Endothelial cell of umbilical vein (primary cell): ENCODE measurements at regions not wholly inside any gene's neighbourhood (a gene's known extent, or its start where the extent isn't known, plus 50 kb on each side); places are given as distances from the start of the nearest gene placed in this dataset.

Experiments used
- BruUV-seq: library from RNA; stranded (reverse); fragments of 400-500 nt; replicated peaks from 2 replicates; lab custom pipeline; 2021; lab: Mats Ljungman, UMichigan
- CTCF ChIA-PET: fragments of 300-600, 350-600 bp; sonication (Branson Sonifier 250); formaldehyde crosslinking; loops from one replicate; lab custom pipeline; 2021; ENCODE audit warnings: antibody characterized with exemption, inconsistent platforms; lab: Charles Lee
- POLR2A ChIA-PET: fragments of 300-600, 350-600 bp; sonication (Branson Sonifier 250); formaldehyde crosslinking; loops from one replicate; lab custom pipeline; 2021; ENCODE audit warnings: antibody characterized with exemption, inconsistent platforms; lab: Charles Lee
- DNase-seq: peaks from one replicate; pipeline ENCODE4 v3.0.0-alpha.2; 2011; ENCODE audit warnings: low read depth, low spot score
- FAIRE-seq: peaks from 2 replicates; lab custom pipeline; 2011; peaks lifted over from hg19 to GRCh38; lab: Jason Lieb, UNC
- H2AFZ ChIP-seq: 2 replicates; pipeline ENCODE4 v1.6.0; 2012; ENCODE audit warnings: low read depth, low read length, control low read depth, inconsistent platforms
- H3K27ac ChIP-seq: 2 replicates; pipeline ENCODE4 v1.5.1; 2011; ENCODE audit warnings: low read depth, mild to moderate bottlenecking, control low read depth, low read length, moderate library complexity; ENCODE audit not compliant: insufficient read depth
- H3K27me3 ChIP-seq, 2 experiments: 2 replicates each; pipeline versions ENCODE4 v1.6.0 to v1.6.1; 2011; ENCODE audit warnings: low read length in 2 of 2, mixed read lengths in 1 of 2; ENCODE audit not compliant: control insufficient read depth in 2 of 2, insufficient read depth in 2 of 2
- H3K36me3 ChIP-seq, 2 experiments: 2 replicates in 1 of 2; 3 replicates in 1 of 2; pipeline ENCODE4 v1.5.1; 2011; ENCODE audit warnings: low read length in 2 of 2, mild to moderate bottlenecking in 1 of 2, moderate library complexity in 1 of 2; ENCODE audit not compliant: control insufficient read depth in 2 of 2, insufficient read depth in 2 of 2; ENCODE audit errors: extremely low read depth in 1 of 2
- H3K4me1 ChIP-seq: 3 replicates; pipeline ENCODE4 v1.5.1; 2011; ENCODE audit warnings: mild to moderate bottlenecking, low read length; ENCODE audit not compliant: control insufficient read depth, insufficient read depth; ENCODE audit errors: extremely low read depth
- H3K4me2 ChIP-seq: 2 replicates; pipeline ENCODE4 v1.6.1; 2011; ENCODE audit warnings: low read length, control low read depth, mixed read lengths; ENCODE audit not compliant: insufficient read depth
- H3K4me3 ChIP-seq, 3 experiments: fragments of 200-600 bp in 1 of 3; sonication (generic), shearing (Covaris generic) in 1 of 3; replicated peaks in 1 of 3; 2 replicates each; pipeline ENCODE4 v1.5.1; 2011 to 2016; ENCODE audit warnings: control low read depth in 3 of 3, low read length in 3 of 3, mild to moderate bottlenecking in 2 of 3, inconsistent platforms in 1 of 3, low read depth in 1 of 3, moderate library complexity in 1 of 3; ENCODE audit not compliant: insufficient read depth in 1 of 3
- H3K79me2 ChIP-seq: 2 replicates; pipeline ENCODE4 v1.6.0; 2012; ENCODE audit warnings: low read length, inconsistent platforms; ENCODE audit not compliant: control insufficient read depth, insufficient read depth
- H3K9ac ChIP-seq: replicated peaks from 2 replicates; pipeline ENCODE3; 2011; ENCODE audit warnings: low read length, control low read depth; ENCODE audit not compliant: insufficient read depth; ENCODE audit errors: extremely low read depth
- H3K9me1 ChIP-seq: replicated peaks from 3 replicates; pipeline ENCODE4 v1.6.0; 2011; ENCODE audit warnings: mild to moderate bottlenecking, low read length; ENCODE audit not compliant: control insufficient read depth, insufficient read depth; ENCODE audit errors: extremely low read depth
- H3K9me3 ChIP-seq: replicated peaks from 2 replicates; pipeline ENCODE4 v1.5.1; 2012; ENCODE audit warnings: low read length, inconsistent platforms; ENCODE audit not compliant: control insufficient read depth, insufficient read depth
- H4K20me1 ChIP-seq: replicated peaks from 2 replicates; pipeline ENCODE3; 2011; ENCODE audit warnings: mild to moderate bottlenecking, low read length; ENCODE audit not compliant: control insufficient read depth, insufficient read depth; ENCODE audit errors: extremely low read depth
- EZH2 ChIP-seq: IDR thresholded peaks from 2 replicates; pipeline ENCODE4 v1.6.1; 2012; ENCODE audit warnings: borderline replicate concordance, low read depth, mild to moderate bottlenecking, moderate library complexity, low read length, inconsistent platforms; ENCODE audit not compliant: severe bottlenecking
- FOS ChIP-seq: IDR thresholded peaks from 2 replicates; pipeline ENCODE4 v1.6.1; 2011; ENCODE audit warnings: mild to moderate bottlenecking, low read length, moderate library complexity, borderline replicate concordance; ENCODE audit not compliant: insufficient read depth
- GATA2 ChIP-seq: IDR thresholded peaks from 2 replicates; pipeline ENCODE4 v1.7.0; 2011; ENCODE audit warnings: low read depth, mild to moderate bottlenecking, moderate library complexity, mixed read lengths, low read length; ENCODE audit not compliant: insufficient read length, insufficient read depth
- POLR2A ChIP-seq: IDR thresholded peaks from 2 replicates; pipeline ENCODE4 v1.6.1; 2012; ENCODE audit warnings: low read depth, mild to moderate bottlenecking, control low read depth, low read length
- dilution Hi-C: fragments of 300-500 bp; cut with MboI; formaldehyde crosslinking; loops from one replicate; pipeline ENCODE4 v1.15.0; 2019; ENCODE audit warnings: low sequenced_read_pairs; ENCODE audit not compliant: extremely low pct_ligation_motif_present
- intact Hi-C: fragments of 100-400 bp; cut with micrococcal nuclease; formaldehyde crosslinking; loops from one replicate; pipeline ENCODE4 v1.10.0; 2022
- TF ChIP-seq, protein P1 (sequence below): IDR thresholded peaks from 2 replicates; pipeline ENCODE4 v1.6.1; 2011; ENCODE audit not compliant: insufficient read depth, insufficient read length
- TF ChIP-seq, protein P2 (sequence below), 2 donors: IDR thresholded peaks; 1 replicate in 1 of 2; 2 replicates in 1 of 2; pipeline ENCODE4 v1.5.1; 2011; ENCODE audit warnings: low read length in 2 of 2, mild to moderate bottlenecking in 2 of 2, moderate library complexity in 2 of 2, control low read depth in 1 of 2, inconsistent platforms in 1 of 2, low read depth in 1 of 2; ENCODE audit not compliant: insufficient read depth in 1 of 2; ENCODE audit errors: extremely low read depth in 1 of 2

DNA sequence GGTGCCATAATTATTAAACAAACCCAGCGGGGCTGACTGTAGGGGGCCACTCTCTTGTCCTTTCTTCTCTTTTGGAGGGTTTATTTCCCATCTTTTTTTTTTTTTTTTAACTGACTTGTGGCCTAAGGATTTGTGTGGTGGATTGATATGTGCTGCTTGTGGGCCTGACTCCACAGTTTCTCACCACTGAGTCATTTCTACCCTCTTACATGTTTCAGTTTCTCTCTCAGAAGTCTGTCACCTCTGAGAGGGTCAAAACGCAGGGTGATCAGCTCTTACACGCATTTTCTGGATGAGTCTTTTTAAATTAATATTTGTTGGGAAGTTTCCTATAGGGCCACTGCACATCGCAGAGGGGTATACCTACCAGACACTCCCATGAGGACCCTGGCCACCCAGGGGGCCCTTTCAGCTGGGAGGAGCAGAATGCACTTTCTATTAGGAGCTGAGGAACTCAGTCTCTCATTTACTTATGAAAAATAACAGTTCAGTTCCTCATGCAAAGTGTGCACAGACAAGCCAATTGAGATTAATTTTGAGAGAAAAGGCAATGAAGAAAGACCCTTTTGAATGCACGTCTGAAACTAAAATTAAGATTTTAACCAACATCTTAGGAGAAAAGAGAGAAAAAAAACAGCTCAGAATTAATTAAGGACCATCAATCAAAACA lies 407.9 kb downstream of the TECRL start:
- no peaks in the 10 kb centered on the region for H4K20me1 ChIP-seq
- no peaks in the 10 kb centered on the region for H3K36me3 ChIP-seq
- no peaks in the 10 kb centered on the region for H3K27me3 ChIP-seq
- CTCF ChIA-PET, result no interaction called here
- FAIRE-seq, result no peak
- H2AFZ ChIP-seq, result no peak overlapping the region
- no peaks in the 10 kb centered on the region for H3K4me1 ChIP-seq
- H3K9me3 ChIP-seq, result no peaks in the 10 kb centered on the region
- no peak overlapping the region for H3K9ac ChIP-seq
- POLR2A ChIA-PET, result no interaction called here
- no TSS peak for BruUV-seq
- no peaks in the 10 kb centered on the region for H3K9me1 ChIP-seq
- dilution Hi-C loops (no loop called here), intact Hi-C loops (no loop called here)
- no peak for TF ChIP-seq EZH2
- no peak for TF ChIP-seq FOS
- TF ChIP-seq POLR2A, result no peak
- TF ChIP-seq, protein P1, sequence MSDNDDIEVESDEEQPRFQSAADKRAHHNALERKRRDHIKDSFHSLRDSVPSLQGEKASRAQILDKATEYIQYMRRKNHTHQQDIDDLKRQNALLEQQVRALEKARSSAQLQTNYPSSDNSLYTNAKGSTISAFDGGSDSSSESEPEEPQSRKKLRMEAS, result no peak
- no peak for TF ChIP-seq GATA2
- TF ChIP-seq, protein P2, sequence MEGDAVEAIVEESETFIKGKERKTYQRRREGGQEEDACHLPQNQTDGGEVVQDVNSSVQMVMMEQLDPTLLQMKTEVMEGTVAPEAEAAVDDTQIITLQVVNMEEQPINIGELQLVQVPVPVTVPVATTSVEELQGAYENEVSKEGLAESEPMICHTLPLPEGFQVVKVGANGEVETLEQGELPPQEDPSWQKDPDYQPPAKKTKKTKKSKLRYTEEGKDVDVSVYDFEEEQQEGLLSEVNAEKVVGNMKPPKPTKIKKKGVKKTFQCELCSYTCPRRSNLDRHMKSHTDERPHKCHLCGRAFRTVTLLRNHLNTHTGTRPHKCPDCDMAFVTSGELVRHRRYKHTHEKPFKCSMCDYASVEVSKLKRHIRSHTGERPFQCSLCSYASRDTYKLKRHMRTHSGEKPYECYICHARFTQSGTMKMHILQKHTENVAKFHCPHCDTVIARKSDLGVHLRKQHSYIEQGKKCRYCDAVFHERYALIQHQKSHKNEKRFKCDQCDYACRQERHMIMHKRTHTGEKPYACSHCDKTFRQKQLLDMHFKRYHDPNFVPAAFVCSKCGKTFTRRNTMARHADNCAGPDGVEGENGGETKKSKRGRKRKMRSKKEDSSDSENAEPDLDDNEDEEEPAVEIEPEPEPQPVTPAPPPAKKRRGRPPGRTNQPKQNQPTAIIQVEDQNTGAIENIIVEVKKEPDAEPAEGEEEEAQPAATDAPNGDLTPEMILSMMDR (IDR thresholded peaks at IDR 0.05; ENCODE audit: extremely low read depth in 1 of 2, insufficient read depth in 1 of 2, low read depth in 1 of 2, low read length in 2 of 2), result no peak
- no peaks in the 10 kb centered on the region for H3K79me2 ChIP-seq
- no peak overlapping the region for H3K4me2 ChIP-seq
- no peak overlapping the region for H3K4me3 ChIP-seq
- no peak overlapping the region for H3K27ac ChIP-seq
- DNase-seq, result no peak
